ENCODE measurements at regions not wholly inside any gene's neighbourhood (a gene's known extent, or its start where the extent isn't known, plus 50 kb on each side); places are given as distances from the start of the nearest gene placed in this dataset.

DNA sequence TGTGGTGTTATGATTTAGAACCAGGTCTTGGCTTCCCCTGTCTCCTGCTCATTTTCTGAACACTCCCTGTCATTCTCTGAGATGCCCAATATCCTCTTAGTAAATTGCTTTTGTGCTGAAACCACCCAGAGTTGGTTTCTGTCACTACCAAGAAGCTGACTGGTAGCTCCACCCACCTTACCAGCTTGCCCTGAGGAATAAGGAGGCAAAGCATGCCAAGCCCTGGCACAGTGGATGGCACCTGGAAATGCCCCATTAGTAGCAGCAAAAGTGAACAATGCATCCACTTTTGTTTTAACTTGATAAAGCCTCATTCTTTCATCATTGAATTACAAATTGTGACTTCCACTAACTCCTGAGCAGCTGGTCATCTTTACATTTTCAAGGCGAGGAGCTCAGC lies 157.7 kb downstream of the CDC5L start:
- H3K4me3 ChIP-seq (ENCODE audit: low read depth, low read length): no peak overlapping the region
- TF ChIP-seq CTCF (IDR thresholded peaks at IDR 0.05; ENCODE audit: borderline replicate concordance, insufficient read depth, low read depth, low read length): no peak

GRCh38 chr6:44548319-44548718 lies 160.8 kb downstream of the CDC5L start:
- no peak overlapping the region for H3K4me3 ChIP-seq (ENCODE audit: low read depth, low read length)
- TF ChIP-seq CTCF (IDR thresholded peaks at IDR 0.05; ENCODE audit: borderline replicate concordance, insufficient read depth, low read depth, low read length): no peak

GRCh38 chr6:44549516-44549915 lies 162.0 kb downstream of the CDC5L start:
- TF ChIP-seq CTCF (IDR thresholded peaks at IDR 0.05; ENCODE audit: borderline replicate concordance, insufficient read depth, low read depth, low read length): no peak
- no peak overlapping the region for H3K4me3 ChIP-seq (ENCODE audit: low read depth, low read length)

GRCh38 chr6:44554194-44554593 lies 166.7 kb downstream of the CDC5L start:
- no peak for TF ChIP-seq CTCF (IDR thresholded peaks at IDR 0.05; ENCODE audit: borderline replicate concordance, insufficient read depth, low read depth, low read length)
- no peak overlapping the region for H3K4me3 ChIP-seq (ENCODE audit: low read depth, low read length)

DNA sequence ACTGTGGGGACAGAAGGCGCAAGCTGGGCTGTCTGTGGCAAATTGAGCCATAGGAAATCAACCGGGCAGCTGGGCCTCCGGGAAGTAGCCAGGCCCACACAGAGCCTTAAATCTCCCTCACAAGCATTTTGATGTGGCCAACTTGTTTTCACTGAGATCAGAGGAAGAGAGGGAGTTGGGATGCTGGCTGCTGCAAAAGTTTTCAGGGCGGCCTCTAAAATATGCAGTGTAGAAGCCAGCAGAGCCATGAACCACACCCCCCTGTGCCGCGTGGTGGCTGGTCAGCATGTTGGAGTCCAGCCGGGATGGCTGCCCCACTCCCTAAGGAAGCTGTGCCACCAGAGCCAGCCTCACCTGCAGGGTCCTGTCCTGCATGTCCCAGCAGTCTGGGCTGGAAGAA lies 167.4 kb downstream of the CDC5L start:
- no peak for TF ChIP-seq CTCF (IDR thresholded peaks at IDR 0.05; ENCODE audit: borderline replicate concordance, insufficient read depth, low read depth, low read length)
- H3K4me3 ChIP-seq (ENCODE audit: low read depth, low read length): no peak overlapping the region

GRCh38 chr6:44556046-44556445 lies 168.5 kb downstream of the CDC5L start:
- no peak overlapping the region for H3K4me3 ChIP-seq (ENCODE audit: low read depth, low read length)
- TF ChIP-seq CTCF (IDR thresholded peaks at IDR 0.05; ENCODE audit: borderline replicate concordance, insufficient read depth, low read depth, low read length): no peak

GRCh38 chr6:44558024-44558831 lies 170.7 kb downstream of the CDC5L start:
- TF ChIP-seq CTCF (IDR thresholded peaks at IDR 0.05; ENCODE audit: borderline replicate concordance, insufficient read depth, low read depth, low read length): no peak
- H3K4me3 ChIP-seq (ENCODE audit: low read depth, low read length): no peak overlapping the region
